Vagina (tissue), 2 donors: ENCODE measurements at regions not wholly inside any gene's neighbourhood (a gene's known extent, or its start where the extent isn't known, plus 50 kb on each side); places are given as distances from the start of the nearest gene placed in this dataset.
"Not testable (repeated sequence)": the region's sequence is repeated elsewhere in the genome, so short reads cannot be mapped to it uniquely, and the experiment has no call there.

Experiments used
- CTCF ChIP-seq, 3 experiments: fragments of 450-650 bp in 2 of 3; fragments of 200-600 bp in 1 of 3; sonication (generic) in 1 of 3; IDR thresholded peaks; one replicate each; pipeline ENCODE4 v1.5.1; 2017 to 2019; ENCODE audit warnings: antibody characterized with exemption in 3 of 3, mild to moderate bottlenecking in 2 of 3, moderate library complexity in 2 of 3
- POLR2A ChIP-seq, 2 donors: fragments of 450-650 bp; IDR thresholded peaks; one replicate each; pipeline ENCODE4 v1.6.1; 2017; ENCODE audit warnings: antibody characterized with exemption in 2 of 2, mild to moderate bottlenecking in 2 of 2, moderate library complexity in 2 of 2
- POLR2AphosphoS5 ChIP-seq, 2 donors: sonication (generic); formaldehyde crosslinking; IDR thresholded peaks; one replicate each; pipeline ENCODE4 v1.9.0; 2017; ENCODE audit warnings: antibody characterized with exemption in 2 of 2, mild to moderate bottlenecking in 2 of 2, low read depth in 1 of 2; ENCODE audit not compliant: insufficient read depth in 1 of 2

- not testable (repeated sequence) for TF ChIP-seq CTCF (IDR thresholded peaks at IDR 0.05); POLR2A (IDR thresholded peaks at IDR 0.05); POLR2AphosphoS5 (IDR thresholded peaks at IDR 0.05; ENCODE audit: insufficient read depth in 1 of 2, low read depth in 1 of 2)
Observed at GRCh38 chr9:42385574-42386120, 202.2 kb downstream of the SPATA31A6 start.
